Liver (tissue), 8 donors: ENCODE measurements at regions not wholly inside any gene's neighbourhood (a gene's known extent, or its start where the extent isn't known, plus 50 kb on each side); places are given as distances from the start of the nearest gene placed in this dataset. TPM values are rescaled to one million over a fixed set of nuclear protein-coding genes. Genes with fewer than 3 reads are reported as not detected.

Experiments
- DNase-seq: peaks from one replicate; pipeline ENCODE4 v3.0.0-alpha.2; 2017; ENCODE audit warnings: low spot score
- H3K27ac ChIP-seq, 2 donors: one replicate each; pipeline ENCODE4 v1.7.0; 2013; ENCODE audit warnings: inconsistent platforms in 2 of 2, low read length in 2 of 2, control low read depth in 1 of 2, low read depth in 1 of 2, mild to moderate bottlenecking in 1 of 2
- H3K27me3 ChIP-seq, 4 donors: one replicate each; pipeline versions ENCODE4 v1.6.1 to v1.7.0; 2013; ENCODE audit warnings: low read length in 3 of 4, inconsistent platforms in 1 of 4, mild to moderate bottlenecking in 1 of 4, moderate library complexity in 1 of 4; ENCODE audit not compliant: control insufficient read depth in 4 of 4, insufficient read depth in 4 of 4
- H3K36me3 ChIP-seq, 4 donors: one replicate each; pipeline versions ENCODE4 v1.6.1 to v1.7.0; 2013; ENCODE audit warnings: low read length in 3 of 4, mild to moderate bottlenecking in 3 of 4, low read depth in 1 of 4, moderate library complexity in 1 of 4; ENCODE audit not compliant: control insufficient read depth in 4 of 4, insufficient read depth in 3 of 4
- H3K4me1 ChIP-seq, 4 donors: one replicate each; pipeline versions ENCODE4 v1.6.1 to v1.7.0; 2013; ENCODE audit warnings: low read length in 3 of 4, mild to moderate bottlenecking in 3 of 4, moderate library complexity in 1 of 4; ENCODE audit not compliant: control insufficient read depth in 4 of 4, insufficient read depth in 4 of 4
- H3K4me3 ChIP-seq, 3 donors: one replicate each; pipeline versions ENCODE4 v1.6.1 to v1.7.0; 2013; ENCODE audit warnings: low read length in 3 of 3, control low read depth in 1 of 3, low read depth in 1 of 3, mild to moderate bottlenecking in 1 of 3
- H3K9ac ChIP-seq, 2 donors: one replicate each; pipeline ENCODE4 v1.7.0; 2013; ENCODE audit warnings: low read length in 2 of 2, mild to moderate bottlenecking in 2 of 2, moderate library complexity in 2 of 2, control low read depth in 1 of 2, low read depth in 1 of 2
- H3K9me3 ChIP-seq, 4 donors: one replicate each; pipeline versions ENCODE4 v1.6.1 to v1.7.0; 2013; ENCODE audit warnings: low read length in 3 of 4; ENCODE audit not compliant: control insufficient read depth in 4 of 4
- EGR1 ChIP-seq, 2 donors: IDR thresholded peaks; 2 replicates each; pipeline ENCODE4 v1.6.1; 2016 to 2018; ENCODE audit warnings: antibody characterized with exemption in 2 of 2, low read depth in 2 of 2
- HNF4A ChIP-seq, 2 donors: conservative IDR thresholded peaks; 2 replicates each; pipeline ENCODE4 v1.6.1; 2016; ENCODE audit warnings: antibody characterized with exemption in 2 of 2, mild to moderate bottlenecking in 2 of 2
- NR2F2 ChIP-seq: IDR thresholded peaks from 2 replicates; pipeline ENCODE4 v1.6.1; 2016; ENCODE audit warnings: antibody characterized with exemption
- RAD21 ChIP-seq, 2 donors: IDR thresholded peaks; 2 replicates each; pipeline ENCODE4 v1.6.1; 2016; ENCODE audit warnings: antibody characterized with exemption in 2 of 2, mild to moderate bottlenecking in 2 of 2
- SP1 ChIP-seq: IDR thresholded peaks from 2 replicates; pipeline ENCODE4 v1.6.1; 2018; ENCODE audit warnings: antibody characterized with exemption, mild to moderate bottlenecking
- WGBS: extraction: QIAGEN DNeasy Blood & Tissue Kit; methylation state at CpG from one replicate; pipeline ENCODE4 v1.1.7; 2013; 5-methylcytosine and 5-hydroxymethylcytosine counted together
- small RNA-seq: library from RNA; depleted of rRNA; stranded (forward); fragments of <200 nt; gene quantifications from one replicate; pipeline ENCODE3, GENCODE V24; 2014
- donor health status: healthy.
- donor health status: healthy.
- donor health status: healthy.
- donor health status: healthy.

DNA sequence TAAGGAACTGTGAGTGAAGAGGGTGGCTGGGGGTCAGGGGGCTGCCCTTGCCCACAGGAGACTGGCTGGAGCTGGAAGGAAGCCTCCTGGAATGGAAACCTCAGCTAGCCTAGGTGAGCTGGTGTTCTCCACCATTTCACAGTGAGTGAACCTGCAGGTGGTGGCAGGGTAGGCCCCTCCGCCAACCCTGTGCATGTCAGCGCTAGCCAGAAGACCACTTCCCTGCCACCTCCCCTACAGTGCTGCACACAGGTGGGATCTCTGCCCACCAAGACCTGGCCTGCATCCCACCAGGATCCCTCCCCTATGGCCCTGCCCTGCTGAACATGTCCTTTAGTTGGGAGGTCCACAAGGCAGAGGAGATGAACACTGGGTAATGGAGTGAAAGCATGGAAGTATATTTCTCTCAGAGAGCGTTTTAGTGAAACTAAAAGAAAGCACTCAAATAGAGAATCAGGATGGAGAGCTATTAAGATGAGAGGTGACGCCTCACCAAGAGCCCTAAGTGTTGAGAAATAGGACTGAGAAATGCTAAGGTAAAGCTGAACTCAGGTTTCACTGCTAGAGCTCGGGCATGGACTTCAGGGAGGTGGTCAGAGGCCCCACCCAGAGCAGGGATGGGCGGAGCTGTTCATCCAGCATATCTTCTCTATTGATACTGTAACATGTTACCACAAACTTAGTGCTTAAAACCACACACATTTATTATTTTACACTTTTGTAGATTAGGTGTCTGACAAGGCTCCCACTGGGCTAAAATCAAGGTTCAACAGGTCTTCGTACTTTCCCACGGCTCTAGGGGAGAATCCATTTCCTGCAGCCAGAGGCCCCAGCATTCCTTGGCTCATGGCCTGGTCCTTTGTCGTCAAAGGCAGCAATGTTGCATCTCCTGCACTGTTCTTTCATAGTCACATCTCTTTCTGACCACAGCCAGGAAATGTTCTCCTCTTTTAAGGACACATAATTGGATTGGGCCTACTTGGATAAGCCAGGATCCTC is 83.2 kb downstream of the DIRAS2 start:
- Histone ChIP-seq H3K9ac (no peak overlapping the region), H3K4me3 (no peak overlapping the region), H3K9me3 (no peaks in the 10 kb centered on the region), H3K27ac (no peak overlapping the region), H3K27me3 (peaks cover 0 to 5% (median 0%) of the 10 kb centered on the region in 4 donors), H3K36me3 (no peaks in the 10 kb centered on the region), H3K4me1 (peaks cover 0 to 17% (median 8%) of the 10 kb centered on the region in 4 donors)
- DNase-seq, result no peak
- no peak for TF ChIP-seq EGR1 (IDR thresholded peaks at IDR 0.05; ENCODE audit: low read depth in 2 of 2)
- no peak for TF ChIP-seq NR2F2
- TF ChIP-seq RAD21 (IDR thresholded peaks at IDR 0.05), result no peak
- TF ChIP-seq HNF4A (conservative IDR thresholded peaks at IDR 0.05), result no peak
- no peak for TF ChIP-seq SP1
- WGBS, result 92% methylated on average over 9 of the region's 9 CpGs

Small RNAs in the stretch of these regions (small RNA-seq; reads per million reads assigned to genes)
- not detected for gene AL161629.2
- not detected for gene MIR4290
